HS-27A (cell line): ENCODE measurements at regions not wholly inside any gene's neighbourhood (a gene's known extent, or its start where the extent isn't known, plus 50 kb on each side); places are given as distances from the start of the nearest gene placed in this dataset.

Experiments used
- DNase-seq: peaks from one replicate; pipeline ENCODE4 v3.0.0-alpha.2; 2012; ENCODE audit warnings: low read depth, missing footprints

DNA sequence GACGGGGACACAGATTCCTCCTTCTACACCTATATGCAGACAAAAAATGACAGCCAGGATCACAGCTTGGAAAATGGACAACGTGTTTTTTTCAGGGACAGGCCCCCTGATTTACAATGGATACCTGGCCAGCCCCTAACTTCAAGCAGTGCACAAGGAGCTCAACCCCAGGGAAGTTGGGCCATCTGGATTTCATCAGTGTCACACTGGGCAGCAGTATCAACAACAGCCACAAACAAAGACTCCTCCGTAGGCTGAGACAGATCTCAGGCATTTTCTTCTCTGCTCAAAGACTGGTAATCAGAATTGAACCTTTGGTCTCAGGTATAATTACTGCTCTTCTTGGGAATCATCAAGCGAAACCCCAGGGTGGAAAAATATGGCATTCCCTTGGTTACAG is 374.0 kb downstream of the ZNF608 start:
- no peak for DNase-seq

GRCh38 chr5:124371111-124371706 is 375.2 kb downstream of the ZNF608 start:
- DNase-seq: no peak

GRCh38 chr5:124370601-124371000 is 375.8 kb downstream of the ZNF608 start:
- no peak for DNase-seq

DNA sequence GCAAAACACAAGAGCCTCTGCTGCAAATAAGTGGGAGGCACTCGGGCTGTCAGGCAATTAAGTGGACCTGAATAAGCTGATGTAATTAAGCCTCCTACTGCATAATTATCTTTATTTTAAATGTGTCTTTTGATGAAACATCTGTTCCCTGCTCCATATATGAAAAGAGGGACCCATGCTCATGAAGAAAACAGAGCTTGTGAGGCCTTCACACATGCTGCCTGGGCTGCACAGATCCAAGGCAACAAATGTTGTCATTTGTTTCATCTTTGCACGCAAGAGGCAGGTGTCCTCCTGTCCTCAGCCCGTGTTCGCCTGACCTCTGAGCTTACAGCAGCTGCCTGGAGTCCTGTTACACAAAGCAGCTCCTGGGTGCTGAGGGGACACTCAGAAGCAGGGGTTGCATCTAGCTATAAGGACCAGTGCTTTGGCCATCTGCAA is 381.1 kb downstream of the ZNF608 start:
- DNase-seq: no peak

- no peak for DNase-seq
These were observed 390.5 kb downstream of the ZNF608 start for GRCh38 chr5:124355928-124356327.

DNA sequence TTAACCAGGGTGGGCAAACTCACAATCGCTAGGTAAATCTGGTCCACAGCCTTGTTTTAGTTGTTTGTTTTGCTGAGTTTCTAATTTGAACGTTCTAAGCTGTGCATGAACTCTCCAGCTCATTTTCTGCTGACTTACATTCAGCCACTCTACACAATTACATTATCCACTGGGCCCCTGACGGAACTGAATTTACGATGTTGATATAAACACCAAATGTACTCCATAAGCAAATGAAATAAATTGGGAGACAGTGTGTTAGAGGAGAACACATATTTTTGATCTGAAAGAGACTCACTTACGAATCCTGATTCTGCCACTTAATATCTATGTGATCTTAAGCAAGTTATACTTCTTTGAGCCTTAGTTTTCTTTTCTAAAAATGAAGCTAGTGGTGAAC is 393.4 kb downstream of the ZNF608 start:
- no peak for DNase-seq

DNA sequence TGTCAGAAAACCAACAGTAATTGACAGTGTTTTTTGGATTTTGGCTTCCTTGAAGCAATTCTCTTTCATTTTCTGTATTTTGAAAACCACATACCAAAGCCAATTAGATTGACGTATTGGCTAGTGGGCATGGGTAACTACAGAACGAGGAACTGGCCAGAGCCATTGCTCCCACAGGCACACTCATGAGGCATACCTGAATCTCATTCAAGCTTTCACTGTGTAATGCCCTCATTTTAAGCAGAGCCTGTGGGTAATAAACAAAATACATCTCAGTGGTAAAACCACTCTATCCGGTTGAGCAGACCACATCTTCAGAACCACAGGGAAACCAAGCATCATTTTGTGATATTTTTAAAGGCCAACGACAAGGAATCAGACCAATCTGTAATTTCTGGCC is 394.1 kb downstream of the ZNF608 start:
- no peak for DNase-seq

- DNase-seq: no peak
These were observed 396.5 kb downstream of the ZNF608 start for GRCh38 chr5:124349931-124350330.

GRCh38 chr5:124343451-124343867 is 403.0 kb downstream of the ZNF608 start:
- peak; percentile 19 for DNase-seq

GRCh38 chr5:124342986-124343385 is 403.5 kb downstream of the ZNF608 start:
- no peak for DNase-seq

GRCh38 chr5:124342584-124342983 is 403.9 kb downstream of the ZNF608 start:
- no peak for DNase-seq

- DNase-seq: no peak
These were observed 404.4 kb downstream of the ZNF608 start for GRCh38 chr5:124342027-124342471.

DNA sequence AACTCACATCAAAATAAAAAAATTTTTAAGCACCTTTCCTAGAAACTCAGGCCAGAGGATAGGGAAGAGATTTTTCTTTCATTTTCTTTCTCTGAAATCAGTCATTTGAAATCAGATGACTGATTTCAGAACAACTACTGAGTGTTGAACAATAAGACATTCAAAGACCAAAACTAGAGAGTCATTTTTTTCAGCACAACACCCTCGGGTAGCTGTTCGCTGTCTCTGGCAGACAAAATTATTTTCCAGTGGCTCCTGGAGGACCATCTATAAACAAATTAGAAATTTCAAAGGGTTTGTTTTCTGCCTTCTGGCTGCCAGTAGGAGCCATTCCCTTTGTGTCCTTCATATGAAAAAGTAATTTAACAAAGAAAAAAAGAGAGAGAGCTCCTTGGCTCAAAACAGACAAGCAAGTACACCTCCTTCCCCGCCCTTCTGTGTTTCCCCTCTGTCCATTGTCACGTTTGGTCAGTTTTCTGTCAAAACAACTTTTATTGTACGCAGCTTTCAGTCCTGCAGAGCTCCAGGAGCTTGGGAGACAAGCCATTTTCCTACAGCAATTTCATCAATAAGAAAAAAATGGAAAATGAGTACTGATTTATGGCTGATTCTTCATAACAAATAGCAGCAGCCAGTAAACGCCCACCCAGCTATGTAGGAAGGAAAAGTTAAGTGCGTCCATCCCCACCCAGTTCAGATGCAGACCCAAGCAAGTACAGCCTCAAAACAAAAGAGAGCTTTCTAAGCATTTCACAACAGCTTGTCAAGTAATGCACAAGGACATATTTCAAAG is 405.2 kb downstream of the ZNF608 start:
- DNase-seq: no peak

- DNase-seq: no peak
These were observed 408.4 kb downstream of the ZNF608 start for GRCh38 chr5:124337996-124338395.

- no peak for DNase-seq
These were observed 413.0 kb downstream of the ZNF608 start for GRCh38 chr5:124333298-124333979.

- no peak for DNase-seq
These were observed 414.2 kb downstream of the ZNF608 start for GRCh38 chr5:124332273-124332672.

DNA sequence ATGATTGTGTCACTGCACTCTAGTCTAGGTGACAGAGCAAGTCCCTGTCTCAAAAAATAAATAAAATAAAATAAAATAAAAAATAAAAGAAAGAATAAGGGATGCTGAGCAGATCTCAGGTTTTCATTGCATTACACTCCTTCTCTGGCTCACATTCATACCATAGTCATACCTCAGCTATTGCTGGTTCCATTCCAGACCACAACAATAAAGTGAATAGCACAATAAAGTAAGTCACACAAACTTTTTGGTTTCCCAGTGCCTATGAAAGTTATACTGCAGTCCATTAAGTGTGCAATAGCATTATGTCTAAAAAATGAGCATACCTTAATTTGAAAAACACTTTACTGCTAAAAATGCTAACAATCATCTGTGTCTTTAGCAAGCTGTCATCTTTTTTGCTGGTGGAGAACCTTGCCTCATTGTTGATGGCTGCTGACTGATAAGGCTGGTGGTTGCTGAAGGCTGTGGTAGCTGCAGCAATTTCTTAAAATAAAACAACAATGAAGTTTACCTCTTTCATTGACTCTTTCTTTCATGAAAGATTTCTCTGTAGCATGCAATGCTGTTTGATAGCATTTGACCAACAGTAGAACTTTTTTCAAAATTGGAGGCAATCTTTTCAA is 415.7 kb downstream of the ZNF608 start:
- DNase-seq: no peak

GRCh38 chr5:124328201-124328600 is 418.2 kb downstream of the ZNF608 start:
- no peak for DNase-seq

DNA sequence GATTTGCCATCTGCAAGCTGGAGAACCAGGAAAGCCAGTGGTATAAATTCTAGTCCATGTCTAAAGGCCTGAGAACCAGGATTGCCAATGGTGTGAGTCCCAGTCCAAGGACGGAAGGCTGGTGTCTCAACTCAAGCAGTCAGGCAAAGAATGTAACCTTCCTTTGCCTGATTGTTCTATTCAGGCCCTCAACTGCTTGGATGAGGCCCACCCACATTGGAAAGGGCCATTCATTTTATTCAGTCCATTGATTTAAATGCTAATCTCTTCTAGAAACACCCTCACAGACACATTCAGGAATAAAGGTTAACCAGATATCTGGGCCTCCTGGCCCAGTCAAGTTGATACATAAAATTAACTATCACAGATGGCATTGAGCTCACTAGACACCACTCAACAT is 427.8 kb downstream of the ZNF608 start:
- no peak for DNase-seq

GRCh38 chr5:124317451-124317850 is 429.0 kb downstream of the ZNF608 start:
- no peak for DNase-seq

GRCh38 chr5:124315741-124316415 is 430.6 kb downstream of the ZNF608 start:
- peak; percentile 22 for DNase-seq

GRCh38 chr5:124310453-124310852 is 436.0 kb downstream of the ZNF608 start:
- no peak for DNase-seq
